MCF 10A (cell line): ENCODE measurements at regions not wholly inside any gene's neighbourhood (a gene's known extent, or its start where the extent isn't known, plus 50 kb on each side); places are given as distances from the start of the nearest gene placed in this dataset.

Experiments used
- BruUV-seq: library from RNA; stranded (reverse); fragments of 400-500 nt; replicated peaks from 2 replicates; lab custom pipeline; 2021; lab: Mats Ljungman, UMichigan
- CTCF ChIA-PET: fragments of 300-600 bp; sonication (Branson Sonifier 250); formaldehyde crosslinking; extraction: SDS; loops from one replicate; lab custom pipeline; 2021; ENCODE audit warnings: antibody characterized with exemption, inconsistent platforms; lab: Yijun Ruan, JAX
- POLR2A ChIA-PET: fragments of 300-600, 350-650 bp; sonication (Branson Sonifier 250); formaldehyde crosslinking; extraction: SDS; loops from one replicate; lab custom pipeline; 2020; ENCODE audit warnings: antibody characterized with exemption, inconsistent platforms; lab: Yijun Ruan, JAX
- DNase-seq: peaks from one replicate; pipeline ENCODE4 v3.0.0-alpha.2; 2018; ENCODE audit not compliant: unreplicated experiment
- H3K27ac Mint-ChIP-seq: one replicate; pipeline ENCODE4 v1.8.0; 2022; ENCODE audit warnings: mild to moderate bottlenecking, low read depth, mixed read lengths; ENCODE audit not compliant: unreplicated experiment
- H3K27me3 Mint-ChIP-seq: one replicate; pipeline ENCODE4 v1.8.0; 2022; ENCODE audit warnings: mixed read lengths; ENCODE audit not compliant: insufficient read depth, unreplicated experiment
- H3K36me3 Mint-ChIP-seq: one replicate; pipeline ENCODE4 v1.8.0; 2022; ENCODE audit warnings: mild to moderate bottlenecking, moderate library complexity, mixed read lengths; ENCODE audit not compliant: insufficient read depth, unreplicated experiment
- H3K4me1 Mint-ChIP-seq: one replicate; pipeline ENCODE4 v1.8.0; 2022; ENCODE audit warnings: mixed read lengths; ENCODE audit not compliant: insufficient read depth, unreplicated experiment
- H3K4me3 Mint-ChIP-seq: one replicate; pipeline ENCODE4 v1.8.0; 2022; ENCODE audit warnings: mild to moderate bottlenecking, moderate library complexity, mixed read lengths; ENCODE audit not compliant: unreplicated experiment
- H3K9me3 Mint-ChIP-seq: one replicate; pipeline ENCODE4 v1.8.0; 2022; ENCODE audit warnings: mixed read lengths; ENCODE audit not compliant: unreplicated experiment
- intact Hi-C: fragments of 100-400 bp; cut with micrococcal nuclease; formaldehyde crosslinking; loops from 2 replicates; pipeline ENCODE4 v1.14.1; 2022
- TF ChIP-seq, protein P1 (sequence below): fragments of 200-600 bp; IDR thresholded peaks from one replicate; pipeline ENCODE4 v1.8.0; 2022; ENCODE audit warnings: antibody characterized with exemption, mild to moderate bottlenecking; ENCODE audit not compliant: unreplicated experiment

DNA sequence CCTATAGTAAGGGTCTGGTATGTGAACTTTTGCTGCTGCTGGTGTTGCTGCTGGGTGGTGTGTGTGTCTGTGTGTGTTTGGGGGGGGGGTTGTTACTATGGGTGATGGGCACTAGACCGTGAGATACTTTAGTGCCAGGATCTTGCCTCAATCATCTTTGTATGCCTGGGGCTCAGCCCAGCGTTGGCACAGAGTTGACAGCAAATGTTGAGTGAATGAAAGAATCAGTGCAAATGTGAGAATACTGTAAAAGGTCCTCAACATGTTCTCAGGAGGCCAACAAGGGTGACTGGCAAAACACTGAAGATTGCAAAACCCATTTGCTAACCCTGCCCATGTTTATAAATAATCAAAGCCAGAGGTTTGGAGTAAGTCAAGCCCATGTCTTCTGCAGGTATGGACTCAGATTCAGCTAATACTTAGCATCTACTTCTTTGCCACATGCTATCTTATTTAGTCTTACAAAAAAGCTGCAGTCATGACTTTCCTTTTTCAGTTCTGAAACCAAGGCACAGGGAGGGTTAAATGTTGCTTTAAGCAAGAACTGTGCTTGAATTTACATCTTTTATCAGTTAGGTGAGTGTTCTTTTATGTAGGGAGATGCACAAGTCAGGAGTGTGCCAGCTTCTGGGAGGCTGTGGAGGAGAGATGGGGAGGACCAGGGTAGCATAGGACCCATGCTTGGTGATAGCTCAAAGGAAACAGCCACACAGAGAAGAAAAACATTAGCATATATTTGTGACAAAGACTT lies 125.3 kb upstream of the SPACA1 start:
- H3K27ac Mint-ChIP-seq: no peak overlapping the region
- ChIA-PET CTCF (interaction anchor here (0.6 to 0.7 kb wide), 4 partner anchors 41 to 950 kb away, joined by 3 to 4 read pairs (median 3); no protein-coding TSS in a partner anchor), POLR2A (interaction anchor here (0.6 to 0.7 kb wide), 2 partner anchors 129 to 281 kb away, joined by 3 to 4 read pairs; no protein-coding TSS in a partner anchor)
- H3K4me1 Mint-ChIP-seq: no peaks in the 10 kb centered on the region
- H3K9me3 Mint-ChIP-seq: no peaks in the 10 kb centered on the region
- H3K4me3 Mint-ChIP-seq: no peak overlapping the region
- no peak for DNase-seq
- no TSS peak for BruUV-seq
- H3K27me3 Mint-ChIP-seq: peaks cover 51% of the 10 kb centered on the region
- TF ChIP-seq, protein P1, sequence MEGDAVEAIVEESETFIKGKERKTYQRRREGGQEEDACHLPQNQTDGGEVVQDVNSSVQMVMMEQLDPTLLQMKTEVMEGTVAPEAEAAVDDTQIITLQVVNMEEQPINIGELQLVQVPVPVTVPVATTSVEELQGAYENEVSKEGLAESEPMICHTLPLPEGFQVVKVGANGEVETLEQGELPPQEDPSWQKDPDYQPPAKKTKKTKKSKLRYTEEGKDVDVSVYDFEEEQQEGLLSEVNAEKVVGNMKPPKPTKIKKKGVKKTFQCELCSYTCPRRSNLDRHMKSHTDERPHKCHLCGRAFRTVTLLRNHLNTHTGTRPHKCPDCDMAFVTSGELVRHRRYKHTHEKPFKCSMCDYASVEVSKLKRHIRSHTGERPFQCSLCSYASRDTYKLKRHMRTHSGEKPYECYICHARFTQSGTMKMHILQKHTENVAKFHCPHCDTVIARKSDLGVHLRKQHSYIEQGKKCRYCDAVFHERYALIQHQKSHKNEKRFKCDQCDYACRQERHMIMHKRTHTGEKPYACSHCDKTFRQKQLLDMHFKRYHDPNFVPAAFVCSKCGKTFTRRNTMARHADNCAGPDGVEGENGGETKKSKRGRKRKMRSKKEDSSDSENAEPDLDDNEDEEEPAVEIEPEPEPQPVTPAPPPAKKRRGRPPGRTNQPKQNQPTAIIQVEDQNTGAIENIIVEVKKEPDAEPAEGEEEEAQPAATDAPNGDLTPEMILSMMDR: no peak
- intact Hi-C loops: no loop called here
- H3K36me3 Mint-ChIP-seq: no peaks in the 10 kb centered on the region

DNA sequence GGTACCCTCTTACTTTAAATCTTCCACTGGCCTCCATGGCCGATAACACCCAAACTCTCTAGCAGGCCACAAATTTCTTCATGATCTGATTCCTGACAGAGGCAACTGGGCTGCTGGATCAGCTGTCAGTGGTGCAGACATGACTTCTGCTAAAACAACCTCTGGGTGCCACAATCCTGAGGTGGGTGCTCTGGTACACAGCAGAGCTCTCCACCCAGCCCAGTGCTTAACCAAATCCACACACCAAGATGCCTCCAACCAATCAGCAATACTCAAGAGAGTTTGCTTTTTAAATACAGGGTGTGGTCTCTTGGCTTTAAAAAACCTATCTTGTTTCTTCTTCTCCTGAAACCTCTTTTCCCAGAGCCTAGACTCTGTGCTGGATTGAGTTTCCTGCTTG lies 126.6 kb upstream of the SPACA1 start:
- no peak overlapping the region for H3K27ac Mint-ChIP-seq
- intact Hi-C loops: no loop called here

DNA sequence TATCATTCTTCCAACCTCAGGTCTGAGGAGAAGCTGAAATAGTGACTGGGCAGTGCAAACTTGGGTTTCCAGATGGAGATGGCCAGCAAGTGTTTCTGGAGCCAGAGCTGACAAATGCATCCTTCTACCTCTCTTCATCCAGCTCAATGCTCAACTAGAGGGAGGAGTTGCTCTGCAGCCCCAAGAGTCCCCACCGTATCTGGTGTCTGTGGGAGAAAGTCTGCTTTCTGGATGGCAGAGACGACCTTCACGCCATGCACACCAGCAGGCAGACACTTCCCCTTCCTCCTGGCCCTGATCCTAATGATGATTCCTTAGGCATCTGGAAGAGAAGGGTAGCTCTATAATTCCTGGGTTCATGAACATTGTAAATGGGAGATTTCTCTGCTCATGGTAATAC lies 127.4 kb upstream of the SPACA1 start:
- H3K27ac Mint-ChIP-seq: no peak overlapping the region
- DNase-seq: no peak
- peaks cover 51% of the 10 kb centered on the region for H3K27me3 Mint-ChIP-seq
- intact Hi-C loops: no loop called here
- POLR2A ChIA-PET: no interaction called here
- no peaks in the 10 kb centered on the region for H3K9me3 Mint-ChIP-seq
- H3K4me3 Mint-ChIP-seq: no peak overlapping the region
- TF ChIP-seq, protein P1: no peak
- CTCF ChIA-PET: interaction anchor here (1.8 kb wide), 1 partner anchor 88 kb away, joined by 8 read pairs; no protein-coding TSS in a partner anchor
- no peaks in the 10 kb centered on the region for H3K4me1 Mint-ChIP-seq
- H3K36me3 Mint-ChIP-seq: no peaks in the 10 kb centered on the region
- BruUV-seq: no TSS peak

More for the DNA sequence above, 126.6 kb upstream of the SPACA1 start:
- Mint-ChIP-seq H3K4me1 (no peaks in the 10 kb centered on the region), H3K4me3 (no peak overlapping the region), H3K36me3 (no peaks in the 10 kb centered on the region), H3K9me3 (no peaks in the 10 kb centered on the region), H3K27me3 (peaks cover 51% of the 10 kb centered on the region)
- POLR2A ChIA-PET: no interaction called here
- CTCF ChIA-PET: interaction anchor here (0.6 to 1.8 kb wide), 4 partner anchors 9 to 879 kb away, joined by 3 to 8 read pairs (median 4); no protein-coding TSS in a partner anchor
- BruUV-seq: no TSS peak
- TF ChIP-seq, protein P1: no peak
- DNase-seq: no peak

DNA sequence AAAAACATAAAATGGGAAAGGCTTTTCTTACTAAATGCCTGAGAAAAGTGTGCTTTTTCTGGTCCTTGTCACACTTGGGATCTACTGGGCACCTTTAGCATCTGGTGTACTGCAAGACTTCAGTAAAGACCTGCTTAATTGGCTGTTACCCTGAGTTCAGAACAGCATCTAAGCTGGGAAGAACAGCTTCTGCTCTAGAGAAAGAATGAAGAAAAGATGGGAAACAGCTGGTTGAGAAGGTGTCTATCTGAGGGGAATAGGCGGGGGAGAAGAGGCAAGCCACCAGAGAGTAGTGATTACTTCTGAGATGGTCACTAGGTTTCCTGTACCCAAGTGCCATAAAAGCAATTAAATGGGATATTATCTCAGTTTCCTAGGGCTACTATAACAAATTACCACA lies 128.2 kb upstream of the SPACA1 start:
- TF ChIP-seq, protein P1: no peak

More for the DNA sequence above, 128.2 kb upstream of the SPACA1 start:
- no peak overlapping the region for H3K4me3 Mint-ChIP-seq
- H3K36me3 Mint-ChIP-seq: no peaks in the 10 kb centered on the region
- H3K4me1 Mint-ChIP-seq: no peaks in the 10 kb centered on the region
- ChIA-PET POLR2A (no interaction called here), CTCF (interaction anchor here (1.0 kb wide), 1 partner anchor 10 kb away, joined by 4 read pairs; no protein-coding TSS in a partner anchor)
- BruUV-seq: no TSS peak
- peaks cover 51% of the 10 kb centered on the region for H3K27me3 Mint-ChIP-seq
- no peak for DNase-seq
- H3K9me3 Mint-ChIP-seq: no peaks in the 10 kb centered on the region
- no peak overlapping the region for H3K27ac Mint-ChIP-seq
- intact Hi-C loops: no loop called here
